WTC11 (cell line): ENCODE measurements at regions not wholly inside any gene's neighbourhood (a gene's known extent, or its start where the extent isn't known, plus 50 kb on each side); places are given as distances from the start of the nearest gene placed in this dataset.

ENCODE experiments used
- ATAC-seq: fragments of 200-7000 bp; cut with Tn5 transposase; 2 replicates; pipeline ENCODE4 v1.10.0; 2021; ENCODE audit warnings: mild to moderate bottlenecking, moderate library complexity
- CTCF ChIA-PET: fragments of 300-600 bp; sonication (Branson Sonifier 250); formaldehyde crosslinking; loops from one replicate; lab custom pipeline; 2021; ENCODE audit warnings: antibody characterized with exemption; lab: Charles Lee
- POLR2A ChIA-PET: fragments of 350-600 bp; sonication (Branson Sonifier 250); formaldehyde crosslinking; loops from one replicate; lab custom pipeline; 2021; ENCODE audit warnings: antibody characterized with exemption; lab: Charles Lee
- DNase-seq: peaks from one replicate; pipeline ENCODE4 v3.0.0; 2021; ENCODE audit warnings: low spot score
- H3K27ac Mint-ChIP-seq: 2 replicates; pipeline ENCODE4 v1.8.0; 2021; ENCODE audit warnings: mixed read lengths
- H3K27me3 Mint-ChIP-seq: 2 replicates; pipeline ENCODE4 v1.8.0; 2021; ENCODE audit warnings: low read depth, mild to moderate bottlenecking, moderate library complexity, mixed read lengths
- H3K36me3 Mint-ChIP-seq: 2 replicates; pipeline ENCODE4 v1.8.0; 2021; ENCODE audit warnings: mixed read lengths
- H3K4me1 Mint-ChIP-seq: 2 replicates; pipeline ENCODE4 v1.8.0; 2022; ENCODE audit warnings: mixed read lengths
- H3K4me3 Mint-ChIP-seq: 2 replicates; pipeline ENCODE4 v1.8.0; 2021; ENCODE audit warnings: mild to moderate bottlenecking, moderate library complexity, mixed read lengths
- H3K9me3 Mint-ChIP-seq: 2 replicates; pipeline ENCODE4 v1.8.0; 2021; ENCODE audit warnings: mixed read lengths
- CBFB ChIP-seq: sonication (generic); formaldehyde crosslinking; IDR thresholded peaks from 2 replicates; pipeline ENCODE4 v1.8.1; 2022; ENCODE audit warnings: mild to moderate bottlenecking, low read depth, missing genetic modification reagents
- CREM ChIP-seq: sonication (generic); formaldehyde crosslinking; IDR thresholded peaks from 2 replicates; pipeline ENCODE4 v1.8.1; 2022; ENCODE audit warnings: mild to moderate bottlenecking, missing genetic modification reagents, moderate library complexity
- ELF4 ChIP-seq: sonication (generic); formaldehyde crosslinking; IDR thresholded peaks from 2 replicates; pipeline ENCODE4 v1.8.1; 2022; ENCODE audit warnings: low read depth, mild to moderate bottlenecking, moderate library complexity, missing genetic modification reagents
- SOX15 ChIP-seq: fragments of 250-450 bp; sonication (Bioruptor Pico); IDR thresholded peaks from 2 replicates; pipeline ENCODE4 v1.9.0; 2021; ENCODE audit warnings: mild to moderate bottlenecking
- TP53 ChIP-seq: sonication (generic); formaldehyde crosslinking; IDR thresholded peaks from 2 replicates; pipeline ENCODE4 v1.8.1; 2023; ENCODE audit warnings: mild to moderate bottlenecking, missing genetic modification reagents
- ZNF317 ChIP-seq: sonication (generic); formaldehyde crosslinking; IDR thresholded peaks from 2 replicates; pipeline ENCODE4 v1.8.1; 2023; ENCODE audit warnings: low read depth, mild to moderate bottlenecking, moderate library complexity, missing genetic modification reagents, borderline replicate concordance
- TF ChIP-seq, protein P1 (sequence below): fragments of 250-450 bp; sonication (Bioruptor Pico); IDR thresholded peaks from 2 replicates; pipeline ENCODE4 v1.8.0; 2021; ENCODE audit warnings: mild to moderate bottlenecking
- TF ChIP-seq, protein P2 (sequence below): sonication (generic); formaldehyde crosslinking; IDR thresholded peaks from 2 replicates; pipeline ENCODE4 v1.8.1; 2023; ENCODE audit warnings: mild to moderate bottlenecking, missing genetic modification reagents, borderline replicate concordance
- TF ChIP-seq, protein P3 (sequence below): fragments of 250-450 bp; sonication (Bioruptor Pico); IDR thresholded peaks from 2 replicates; pipeline ENCODE4 v1.9.0; 2021; ENCODE audit warnings: mild to moderate bottlenecking
- TF ChIP-seq, protein P4 (sequence below): fragments of 250-450 bp; sonication (Bioruptor Pico); IDR thresholded peaks from 2 replicates; pipeline ENCODE4 v1.9.0; 2021; ENCODE audit warnings: mild to moderate bottlenecking, borderline replicate concordance
- TF ChIP-seq, protein P5 (sequence below): sonication (generic); formaldehyde crosslinking; IDR thresholded peaks from 2 replicates; pipeline ENCODE4 v1.8.1; 2022; ENCODE audit warnings: low read depth, mild to moderate bottlenecking, moderate library complexity, missing genetic modification reagents, borderline replicate concordance
- TF ChIP-seq, protein P6 (sequence below): sonication (generic); formaldehyde crosslinking; IDR thresholded peaks from 2 replicates; pipeline ENCODE4 v1.8.0; 2022; ENCODE audit warnings: missing genetic modification reagents
- TF ChIP-seq, protein P7 (sequence below): sonication (generic); formaldehyde crosslinking; IDR thresholded peaks from 2 replicates; pipeline ENCODE4 v1.8.1; 2023; ENCODE audit warnings: mild to moderate bottlenecking, missing genetic modification reagents, moderate library complexity

DNA sequence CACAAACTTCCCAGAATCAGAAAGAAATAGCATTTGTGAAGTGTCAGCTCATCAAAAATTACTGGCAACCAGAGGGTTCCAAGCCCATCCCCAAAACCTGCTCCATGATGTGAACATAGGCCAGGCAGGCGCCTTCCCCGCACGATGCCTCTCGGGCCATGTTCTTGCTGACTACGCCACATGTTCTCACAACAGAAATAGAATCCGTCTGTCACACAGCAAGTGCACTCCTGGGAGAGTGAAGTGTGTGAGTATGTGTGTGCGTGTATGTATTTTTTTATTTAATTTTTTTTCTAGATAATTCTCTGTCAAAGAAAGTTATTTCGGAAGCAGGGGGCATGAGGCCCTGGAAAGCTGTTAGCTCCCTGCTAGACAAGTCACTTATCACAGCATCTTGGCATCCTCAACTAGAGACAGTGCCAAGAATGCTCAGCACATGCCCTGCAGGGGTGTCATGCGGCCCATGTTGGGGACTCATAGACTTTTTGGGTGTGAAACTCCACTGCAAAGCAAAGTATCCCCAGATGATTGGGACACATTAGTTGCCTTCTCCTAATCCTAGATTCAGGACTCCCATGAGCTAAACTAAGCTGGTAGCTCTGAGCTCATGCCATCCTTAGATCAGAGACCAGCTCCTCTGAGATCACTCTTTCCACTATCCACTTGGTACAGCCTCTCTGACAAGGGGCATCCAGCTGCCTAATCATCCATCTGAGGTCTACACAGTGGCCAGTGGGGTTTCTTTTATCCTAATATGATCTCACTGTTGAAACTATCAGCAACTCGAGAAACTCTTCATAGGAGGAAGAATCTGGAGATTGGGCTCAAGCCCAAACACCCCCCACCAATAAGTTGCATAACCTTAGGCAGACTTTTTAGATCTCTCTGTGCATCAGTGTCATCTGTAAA, 53.2 kb upstream of the CYRIA start:
- Mint-ChIP-seq H3K27ac (no peak overlapping the region), H3K36me3 (no peaks in the 10 kb centered on the region), H3K4me3 (no peak overlapping the region), H3K4me1 (peaks cover 13% of the 10 kb centered on the region), H3K9me3 (no peaks in the 10 kb centered on the region), H3K27me3 (no peaks in the 10 kb centered on the region; the same call in 1 of the 2 replicates)
- CTCF ChIA-PET, result interaction anchor here (0.6 to 1.3 kb wide), 2 partner anchors 38 to 556 kb away, joined by 3 to 5 read pairs; no protein-coding TSS in a partner anchor
- ATAC-seq (no peak), DNase-seq (no peak)
- TF ChIP-seq, protein P1, sequence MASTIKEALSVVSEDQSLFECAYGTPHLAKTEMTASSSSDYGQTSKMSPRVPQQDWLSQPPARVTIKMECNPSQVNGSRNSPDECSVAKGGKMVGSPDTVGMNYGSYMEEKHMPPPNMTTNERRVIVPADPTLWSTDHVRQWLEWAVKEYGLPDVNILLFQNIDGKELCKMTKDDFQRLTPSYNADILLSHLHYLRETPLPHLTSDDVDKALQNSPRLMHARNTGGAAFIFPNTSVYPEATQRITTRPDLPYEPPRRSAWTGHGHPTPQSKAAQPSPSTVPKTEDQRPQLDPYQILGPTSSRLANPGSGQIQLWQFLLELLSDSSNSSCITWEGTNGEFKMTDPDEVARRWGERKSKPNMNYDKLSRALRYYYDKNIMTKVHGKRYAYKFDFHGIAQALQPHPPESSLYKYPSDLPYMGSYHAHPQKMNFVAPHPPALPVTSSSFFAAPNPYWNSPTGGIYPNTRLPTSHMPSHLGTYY (CRISPR knock-in tag), result no peak
- TF ChIP-seq ELF4 (CRISPR knock-in tag) (no peak), CBFB (CRISPR knock-in tag) (no peak), CREM (CRISPR knock-in tag) (no peak), SOX15 (CRISPR knock-in tag) (no peak), TP53 (CRISPR knock-in tag) (no peak), ZNF317 (CRISPR knock-in tag) (no peak)
- TF ChIP-seq, protein P2, sequence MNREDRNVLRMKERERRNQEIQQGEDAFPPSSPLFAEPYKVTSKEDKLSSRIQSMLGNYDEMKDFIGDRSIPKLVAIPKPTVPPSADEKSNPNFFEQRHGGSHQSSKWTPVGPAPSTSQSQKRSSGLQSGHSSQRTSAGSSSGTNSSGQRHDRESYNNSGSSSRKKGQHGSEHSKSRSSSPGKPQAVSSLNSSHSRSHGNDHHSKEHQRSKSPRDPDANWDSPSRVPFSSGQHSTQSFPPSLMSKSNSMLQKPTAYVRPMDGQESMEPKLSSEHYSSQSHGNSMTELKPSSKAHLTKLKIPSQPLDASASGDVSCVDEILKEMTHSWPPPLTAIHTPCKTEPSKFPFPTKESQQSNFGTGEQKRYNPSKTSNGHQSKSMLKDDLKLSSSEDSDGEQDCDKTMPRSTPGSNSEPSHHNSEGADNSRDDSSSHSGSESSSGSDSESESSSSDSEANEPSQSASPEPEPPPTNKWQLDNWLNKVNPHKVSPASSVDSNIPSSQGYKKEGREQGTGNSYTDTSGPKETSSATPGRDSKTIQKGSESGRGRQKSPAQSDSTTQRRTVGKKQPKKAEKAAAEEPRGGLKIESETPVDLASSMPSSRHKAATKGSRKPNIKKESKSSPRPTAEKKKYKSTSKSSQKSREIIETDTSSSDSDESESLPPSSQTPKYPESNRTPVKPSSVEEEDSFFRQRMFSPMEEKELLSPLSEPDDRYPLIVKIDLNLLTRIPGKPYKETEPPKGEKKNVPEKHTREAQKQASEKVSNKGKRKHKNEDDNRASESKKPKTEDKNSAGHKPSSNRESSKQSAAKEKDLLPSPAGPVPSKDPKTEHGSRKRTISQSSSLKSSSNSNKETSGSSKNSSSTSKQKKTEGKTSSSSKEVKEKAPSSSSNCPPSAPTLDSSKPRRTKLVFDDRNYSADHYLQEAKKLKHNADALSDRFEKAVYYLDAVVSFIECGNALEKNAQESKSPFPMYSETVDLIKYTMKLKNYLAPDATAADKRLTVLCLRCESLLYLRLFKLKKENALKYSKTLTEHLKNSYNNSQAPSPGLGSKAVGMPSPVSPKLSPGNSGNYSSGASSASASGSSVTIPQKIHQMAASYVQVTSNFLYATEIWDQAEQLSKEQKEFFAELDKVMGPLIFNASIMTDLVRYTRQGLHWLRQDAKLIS (CRISPR knock-in tag), result no peak
- TF ChIP-seq, protein P3, sequence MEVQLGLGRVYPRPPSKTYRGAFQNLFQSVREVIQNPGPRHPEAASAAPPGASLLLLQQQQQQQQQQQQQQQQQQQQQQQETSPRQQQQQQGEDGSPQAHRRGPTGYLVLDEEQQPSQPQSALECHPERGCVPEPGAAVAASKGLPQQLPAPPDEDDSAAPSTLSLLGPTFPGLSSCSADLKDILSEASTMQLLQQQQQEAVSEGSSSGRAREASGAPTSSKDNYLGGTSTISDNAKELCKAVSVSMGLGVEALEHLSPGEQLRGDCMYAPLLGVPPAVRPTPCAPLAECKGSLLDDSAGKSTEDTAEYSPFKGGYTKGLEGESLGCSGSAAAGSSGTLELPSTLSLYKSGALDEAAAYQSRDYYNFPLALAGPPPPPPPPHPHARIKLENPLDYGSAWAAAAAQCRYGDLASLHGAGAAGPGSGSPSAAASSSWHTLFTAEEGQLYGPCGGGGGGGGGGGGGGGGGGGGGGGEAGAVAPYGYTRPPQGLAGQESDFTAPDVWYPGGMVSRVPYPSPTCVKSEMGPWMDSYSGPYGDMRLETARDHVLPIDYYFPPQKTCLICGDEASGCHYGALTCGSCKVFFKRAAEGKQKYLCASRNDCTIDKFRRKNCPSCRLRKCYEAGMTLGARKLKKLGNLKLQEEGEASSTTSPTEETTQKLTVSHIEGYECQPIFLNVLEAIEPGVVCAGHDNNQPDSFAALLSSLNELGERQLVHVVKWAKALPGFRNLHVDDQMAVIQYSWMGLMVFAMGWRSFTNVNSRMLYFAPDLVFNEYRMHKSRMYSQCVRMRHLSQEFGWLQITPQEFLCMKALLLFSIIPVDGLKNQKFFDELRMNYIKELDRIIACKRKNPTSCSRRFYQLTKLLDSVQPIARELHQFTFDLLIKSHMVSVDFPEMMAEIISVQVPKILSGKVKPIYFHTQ (CRISPR knock-in tag), result no peak
- TF ChIP-seq, protein P4, sequence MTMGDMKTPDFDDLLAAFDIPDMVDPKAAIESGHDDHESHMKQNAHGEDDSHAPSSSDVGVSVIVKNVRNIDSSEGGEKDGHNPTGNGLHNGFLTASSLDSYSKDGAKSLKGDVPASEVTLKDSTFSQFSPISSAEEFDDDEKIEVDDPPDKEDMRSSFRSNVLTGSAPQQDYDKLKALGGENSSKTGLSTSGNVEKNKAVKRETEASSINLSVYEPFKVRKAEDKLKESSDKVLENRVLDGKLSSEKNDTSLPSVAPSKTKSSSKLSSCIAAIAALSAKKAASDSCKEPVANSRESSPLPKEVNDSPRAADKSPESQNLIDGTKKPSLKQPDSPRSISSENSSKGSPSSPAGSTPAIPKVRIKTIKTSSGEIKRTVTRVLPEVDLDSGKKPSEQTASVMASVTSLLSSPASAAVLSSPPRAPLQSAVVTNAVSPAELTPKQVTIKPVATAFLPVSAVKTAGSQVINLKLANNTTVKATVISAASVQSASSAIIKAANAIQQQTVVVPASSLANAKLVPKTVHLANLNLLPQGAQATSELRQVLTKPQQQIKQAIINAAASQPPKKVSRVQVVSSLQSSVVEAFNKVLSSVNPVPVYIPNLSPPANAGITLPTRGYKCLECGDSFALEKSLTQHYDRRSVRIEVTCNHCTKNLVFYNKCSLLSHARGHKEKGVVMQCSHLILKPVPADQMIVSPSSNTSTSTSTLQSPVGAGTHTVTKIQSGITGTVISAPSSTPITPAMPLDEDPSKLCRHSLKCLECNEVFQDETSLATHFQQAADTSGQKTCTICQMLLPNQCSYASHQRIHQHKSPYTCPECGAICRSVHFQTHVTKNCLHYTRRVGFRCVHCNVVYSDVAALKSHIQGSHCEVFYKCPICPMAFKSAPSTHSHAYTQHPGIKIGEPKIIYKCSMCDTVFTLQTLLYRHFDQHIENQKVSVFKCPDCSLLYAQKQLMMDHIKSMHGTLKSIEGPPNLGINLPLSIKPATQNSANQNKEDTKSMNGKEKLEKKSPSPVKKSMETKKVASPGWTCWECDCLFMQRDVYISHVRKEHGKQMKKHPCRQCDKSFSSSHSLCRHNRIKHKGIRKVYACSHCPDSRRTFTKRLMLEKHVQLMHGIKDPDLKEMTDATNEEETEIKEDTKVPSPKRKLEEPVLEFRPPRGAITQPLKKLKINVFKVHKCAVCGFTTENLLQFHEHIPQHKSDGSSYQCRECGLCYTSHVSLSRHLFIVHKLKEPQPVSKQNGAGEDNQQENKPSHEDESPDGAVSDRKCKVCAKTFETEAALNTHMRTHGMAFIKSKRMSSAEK, result no peak
- TF ChIP-seq, protein P5, sequence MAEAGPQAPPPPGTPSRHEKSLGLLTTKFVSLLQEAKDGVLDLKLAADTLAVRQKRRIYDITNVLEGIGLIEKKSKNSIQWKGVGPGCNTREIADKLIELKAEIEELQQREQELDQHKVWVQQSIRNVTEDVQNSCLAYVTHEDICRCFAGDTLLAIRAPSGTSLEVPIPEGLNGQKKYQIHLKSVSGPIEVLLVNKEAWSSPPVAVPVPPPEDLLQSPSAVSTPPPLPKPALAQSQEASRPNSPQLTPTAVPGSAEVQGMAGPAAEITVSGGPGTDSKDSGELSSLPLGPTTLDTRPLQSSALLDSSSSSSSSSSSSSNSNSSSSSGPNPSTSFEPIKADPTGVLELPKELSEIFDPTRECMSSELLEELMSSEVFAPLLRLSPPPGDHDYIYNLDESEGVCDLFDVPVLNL (CRISPR knock-in tag), result no peak
- TF ChIP-seq, protein P6, sequence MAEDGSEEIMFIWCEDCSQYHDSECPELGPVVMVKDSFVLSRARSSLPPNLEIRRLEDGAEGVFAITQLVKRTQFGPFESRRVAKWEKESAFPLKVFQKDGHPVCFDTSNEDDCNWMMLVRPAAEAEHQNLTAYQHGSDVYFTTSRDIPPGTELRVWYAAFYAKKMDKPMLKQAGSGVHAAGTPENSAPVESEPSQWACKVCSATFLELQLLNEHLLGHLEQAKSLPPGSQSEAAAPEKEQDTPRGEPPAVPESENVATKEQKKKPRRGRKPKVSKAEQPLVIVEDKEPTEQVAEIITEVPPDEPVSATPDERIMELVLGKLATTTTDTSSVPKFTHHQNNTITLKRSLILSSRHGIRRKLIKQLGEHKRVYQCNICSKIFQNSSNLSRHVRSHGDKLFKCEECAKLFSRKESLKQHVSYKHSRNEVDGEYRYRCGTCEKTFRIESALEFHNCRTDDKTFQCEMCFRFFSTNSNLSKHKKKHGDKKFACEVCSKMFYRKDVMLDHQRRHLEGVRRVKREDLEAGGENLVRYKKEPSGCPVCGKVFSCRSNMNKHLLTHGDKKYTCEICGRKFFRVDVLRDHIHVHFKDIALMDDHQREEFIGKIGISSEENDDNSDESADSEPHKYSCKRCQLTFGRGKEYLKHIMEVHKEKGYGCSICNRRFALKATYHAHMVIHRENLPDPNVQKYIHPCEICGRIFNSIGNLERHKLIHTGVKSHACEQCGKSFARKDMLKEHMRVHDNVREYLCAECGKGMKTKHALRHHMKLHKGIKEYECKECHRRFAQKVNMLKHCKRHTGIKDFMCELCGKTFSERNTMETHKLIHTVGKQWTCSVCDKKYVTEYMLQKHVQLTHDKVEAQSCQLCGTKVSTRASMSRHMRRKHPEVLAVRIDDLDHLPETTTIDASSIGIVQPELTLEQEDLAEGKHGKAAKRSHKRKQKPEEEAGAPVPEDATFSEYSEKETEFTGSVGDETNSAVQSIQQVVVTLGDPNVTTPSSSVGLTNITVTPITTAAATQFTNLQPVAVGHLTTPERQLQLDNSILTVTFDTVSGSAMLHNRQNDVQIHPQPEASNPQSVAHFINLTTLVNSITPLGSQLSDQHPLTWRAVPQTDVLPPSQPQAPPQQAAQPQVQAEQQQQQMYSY (CRISPR knock-in tag), result no peak
- TF ChIP-seq, protein P7, sequence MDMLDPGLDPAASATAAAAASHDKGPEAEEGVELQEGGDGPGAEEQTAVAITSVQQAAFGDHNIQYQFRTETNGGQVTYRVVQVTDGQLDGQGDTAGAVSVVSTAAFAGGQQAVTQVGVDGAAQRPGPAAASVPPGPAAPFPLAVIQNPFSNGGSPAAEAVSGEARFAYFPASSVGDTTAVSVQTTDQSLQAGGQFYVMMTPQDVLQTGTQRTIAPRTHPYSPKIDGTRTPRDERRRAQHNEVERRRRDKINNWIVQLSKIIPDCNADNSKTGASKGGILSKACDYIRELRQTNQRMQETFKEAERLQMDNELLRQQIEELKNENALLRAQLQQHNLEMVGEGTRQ (CRISPR knock-in tag), result no peak
- POLR2A ChIA-PET, result no interaction called here
